CD4-positive, alpha-beta T cell (primary cell): ENCODE measurements at regions not wholly inside any gene's neighbourhood (a gene's known extent, or its start where the extent isn't known, plus 50 kb on each side); places are given as distances from the start of the nearest gene placed in this dataset.
"Not testable (repeated sequence)": the region's sequence is repeated elsewhere in the genome, so short reads cannot be mapped to it uniquely, and the experiment has no call there.

Experiments used
- ATAC-seq: fragments of 200-7000 bp; cut with Tn5 transposase; one replicate; pipeline ENCODE4 v1.10.0; 2022; ENCODE audit warnings: mild to moderate bottlenecking; ENCODE audit not compliant: poor library complexity
- CTCF ChIA-PET: fragments of 350-600 bp; sonication (Branson Sonifier 250); formaldehyde crosslinking; loops from one replicate; lab custom pipeline; 2021; ENCODE audit warnings: antibody characterized with exemption, inconsistent platforms; lab: Charles Lee
- POLR2A ChIA-PET: fragments of 350-600 bp; sonication (Branson Sonifier 250); formaldehyde crosslinking; loops from one replicate; lab custom pipeline; 2021; ENCODE audit warnings: antibody characterized with exemption, inconsistent platforms; lab: Charles Lee
- DNase-seq, 14 experiments: peaks; one replicate each; pipeline ENCODE4 v3.0.0-alpha.2; 2013 to 2020; ENCODE audit warnings: mixed read lengths in 2 of 14
- H3K27ac ChIP-seq, 2 donors: one replicate each; pipeline versions ENCODE4 v1.5.1 to v1.7.0; 2013; ENCODE audit warnings: low read length in 2 of 2, low read depth in 1 of 2, mild to moderate bottlenecking in 1 of 2
- H3K27me3 ChIP-seq, 2 experiments: 1 replicate in 1 of 2; 2 replicates in 1 of 2; pipeline versions ENCODE4 v1.6.1 to v1.7.0; 2013; ENCODE audit warnings: low read length in 2 of 2, control low read depth in 1 of 2, mild to moderate bottlenecking in 1 of 2, moderate library complexity in 1 of 2; ENCODE audit not compliant: insufficient read depth in 2 of 2, control insufficient read depth in 1 of 2
- H3K36me3 ChIP-seq: one replicate; pipeline ENCODE4 v1.6.1; 2013; ENCODE audit warnings: low read length, control low read depth; ENCODE audit not compliant: insufficient read depth
- H3K4me1 ChIP-seq: one replicate; pipeline ENCODE4 v1.6.1; 2013; ENCODE audit warnings: low read length, control low read depth; ENCODE audit not compliant: insufficient read depth
- H3K4me3 ChIP-seq: one replicate; pipeline ENCODE4 v1.5.1; 2013; ENCODE audit warnings: mild to moderate bottlenecking, low read length, moderate library complexity
- H3K9me3 ChIP-seq, 2 experiments: 1 replicate in 1 of 2; 2 replicates in 1 of 2; pipeline versions ENCODE4 v1.6.1 to v1.7.0; 2013; ENCODE audit warnings: low read length in 2 of 2, mild to moderate bottlenecking in 2 of 2, control low read depth in 1 of 2, moderate library complexity in 1 of 2; ENCODE audit not compliant: control insufficient read depth in 1 of 2, insufficient read depth in 1 of 2
- H3K27ac Mint-ChIP-seq: one replicate; pipeline ENCODE4 v1.8.0; 2020; ENCODE audit warnings: mixed read lengths
- H3K27me3 Mint-ChIP-seq: one replicate; pipeline ENCODE4 v1.8.0; 2021; ENCODE audit warnings: mixed read lengths
- H3K36me3 Mint-ChIP-seq: one replicate; pipeline ENCODE4 v1.8.0; 2021; ENCODE audit warnings: low read depth, mixed read lengths
- H3K4me1 Mint-ChIP-seq: one replicate; pipeline ENCODE4 v1.8.0; 2021; ENCODE audit warnings: low read depth, mixed read lengths
- H3K4me3 Mint-ChIP-seq: one replicate; pipeline ENCODE4 v1.8.0; 2020; ENCODE audit warnings: mild to moderate bottlenecking, mixed read lengths
- H3K9me3 Mint-ChIP-seq: one replicate; pipeline ENCODE4 v1.8.0; 2020; ENCODE audit warnings: mixed read lengths
- CTCF ChIP-seq: fragments of 200-600 bp; IDR thresholded peaks from one replicate; pipeline ENCODE4 v1.8.0; 2022; ENCODE audit warnings: antibody characterized with exemption, mild to moderate bottlenecking
- intact Hi-C, 2 experiments: fragments of 100-400 bp; cut with DNase I in 1 of 2; cut with micrococcal nuclease in 1 of 2; formaldehyde crosslinking; loops; one replicate each; pipeline versions ENCODE4 v1.15.1 to v1.9.0; 2023 to 2025; cut with DNase I, micrococcal nuclease

GRCh38 chrX:139306675-139307074 is 223.9 kb upstream of the F9 start:
- H3K4me1 Mint-ChIP-seq, POLR2A ChIA-PET, DNase-seq, H3K4me3 Mint-ChIP-seq, H3K36me3 ChIP-seq, intact Hi-C loops, H3K9me3 ChIP-seq, H3K27me3 ChIP-seq, H3K4me3 ChIP-seq, H3K36me3 Mint-ChIP-seq, H3K27me3 Mint-ChIP-seq, CTCF ChIA-PET, H3K4me1 ChIP-seq, H3K27ac Mint-ChIP-seq, ATAC-seq, H3K9me3 Mint-ChIP-seq, H3K27ac ChIP-seq: not testable (repeated sequence)

- peaks cover 3 to 7% of the 10 kb centered on the region in 2 experiments for H3K9me3 ChIP-seq
- Mint-ChIP-seq H3K36me3 (no peaks in the 10 kb centered on the region), H3K9me3 (peaks cover 4% of the 10 kb centered on the region), H3K4me3 (no peak overlapping the region), H3K27ac (no peak overlapping the region), H3K4me1 (no peaks in the 10 kb centered on the region), H3K27me3 (no peaks in the 10 kb centered on the region)
- no peak for ATAC-seq
- intact Hi-C loops: no loop called here
- no peaks in the 10 kb centered on the region for H3K36me3 ChIP-seq
- no peaks in the 10 kb centered on the region for H3K4me1 ChIP-seq
- no peak for TF ChIP-seq CTCF
- CTCF ChIA-PET: no interaction called here
- POLR2A ChIA-PET: no interaction called here
- no peaks in the 10 kb centered on the region for H3K27me3 ChIP-seq
- no peak for DNase-seq
- no peak overlapping the region for H3K4me3 ChIP-seq
- H3K27ac ChIP-seq: no peak overlapping the region
These were observed 226.1 kb upstream of the F9 start for GRCh38 chrX:139304471-139304870.

- intact Hi-C loops: no loop called here
- H3K4me3 ChIP-seq: no peak overlapping the region
- no peaks in the 10 kb centered on the region for H3K9me3 Mint-ChIP-seq
- ChIA-PET CTCF (no interaction called here), POLR2A (no interaction called here)
- no peaks in the 10 kb centered on the region for H3K4me1 ChIP-seq
- no peak overlapping the region for H3K27ac ChIP-seq
- no peaks in the 10 kb centered on the region for H3K4me1 Mint-ChIP-seq
- no peaks in the 10 kb centered on the region for H3K27me3 ChIP-seq
- TF ChIP-seq CTCF: no peak
- ATAC-seq (no peak), DNase-seq (no peak)
- no peak overlapping the region for H3K27ac Mint-ChIP-seq
- no peaks in the 10 kb centered on the region for H3K36me3 ChIP-seq
- no peak overlapping the region for H3K4me3 Mint-ChIP-seq
- no peaks in the 10 kb centered on the region for H3K36me3 Mint-ChIP-seq
- no peaks in the 10 kb centered on the region for H3K27me3 Mint-ChIP-seq
- H3K9me3 ChIP-seq: peaks cover 0 to 3% of the 10 kb centered on the region in 2 experiments
These were observed 231.2 kb upstream of the F9 start for GRCh38 chrX:139299309-139299708.

- Histone ChIP-seq H3K4me1 (no peaks in the 10 kb centered on the region), H3K27ac (no peak overlapping the region), H3K4me3 (no peak overlapping the region), H3K27me3 (no peaks in the 10 kb centered on the region), H3K9me3 (peaks cover 0 to 3% of the 10 kb centered on the region in 2 experiments), H3K36me3 (no peaks in the 10 kb centered on the region)
- ATAC-seq (no peak), DNase-seq (no peak)
- intact Hi-C loops: no loop called here
- no peaks in the 10 kb centered on the region for H3K27me3 Mint-ChIP-seq
- H3K27ac Mint-ChIP-seq: no peak overlapping the region
- H3K36me3 Mint-ChIP-seq: no peaks in the 10 kb centered on the region
- H3K4me1 Mint-ChIP-seq: no peaks in the 10 kb centered on the region
- ChIA-PET POLR2A (no interaction called here), CTCF (no interaction called here)
- no peaks in the 10 kb centered on the region for H3K9me3 Mint-ChIP-seq
- H3K4me3 Mint-ChIP-seq: no peak overlapping the region
- no peak for TF ChIP-seq CTCF
These were observed 232.1 kb upstream of the F9 start for GRCh38 chrX:139298437-139298836.
